PC-3 (cell line): ENCODE measurements at regions not wholly inside any gene's neighbourhood (a gene's known extent, or its start where the extent isn't known, plus 50 kb on each side); places are given as distances from the start of the nearest gene placed in this dataset.

Experiments used
- ATAC-seq: fragments of 200-7000 bp; cut with Tn5 transposase; 2 replicates; pipeline ENCODE4 v1.9.1; 2020; ENCODE audit warnings: mild to moderate bottlenecking, moderate library complexity
- BruUV-seq: library from RNA; stranded (reverse); fragments of 400-500 nt; replicated peaks from 2 replicates; lab custom pipeline; 2021; lab: Mats Ljungman, UMichigan
- CTCF ChIA-PET: fragments of 300-600 bp; sonication (Branson Sonifier 250); formaldehyde crosslinking; loops from one replicate; lab custom pipeline; 2022; ENCODE audit warnings: antibody characterized with exemption; lab: Charles Lee
- POLR2A ChIA-PET: fragments of 300-600 bp; sonication (Branson Sonifier 250); formaldehyde crosslinking; loops from one replicate; lab custom pipeline; 2022; ENCODE audit warnings: antibody characterized with exemption; ENCODE audit not compliant: unreplicated experiment; lab: Charles Lee
- DNase-seq: peaks from one replicate; pipeline ENCODE4 v3.0.0-alpha.2; 2015
- H2AFZ ChIP-seq: fragments of 300-600 bp; sonication (generic); 2 replicates; pipeline ENCODE4 v1.6.0; 2016; ENCODE audit warnings: antibody characterized with exemption, low read length
- H3F3A ChIP-seq: fragments of 300-600 bp; sonication (generic); one replicate; pipeline ENCODE4 v1.6.0; 2017; ENCODE audit warnings: antibody characterized with exemption, low read length, control low read depth, mild to moderate bottlenecking; ENCODE audit not compliant: unreplicated experiment
- H3K27ac ChIP-seq: fragments of 300-600 bp; sonication (generic); 2 replicates; pipeline ENCODE4 v1.5.1; 2016; ENCODE audit warnings: mild to moderate bottlenecking, low read length
- H3K27me3 ChIP-seq: fragments of 300-600 bp; sonication (generic); 2 replicates; pipeline ENCODE4 v1.6.1; 2016; ENCODE audit warnings: low read length, mixed read lengths
- H3K36me3 ChIP-seq: fragments of 300-600 bp; sonication (generic); 2 replicates; pipeline ENCODE4 v1.6.1; 2016; ENCODE audit warnings: low read depth, mixed run types, low read length, mixed read lengths
- H3K4me1 ChIP-seq: fragments of 300-600 bp; sonication (generic); 2 replicates; pipeline ENCODE4 v1.5.1; 2016; ENCODE audit warnings: low read length; ENCODE audit not compliant: insufficient read depth
- H3K4me2 ChIP-seq: fragments of 300-600 bp; sonication (generic); 2 replicates; pipeline ENCODE4 v1.6.0; 2016; ENCODE audit warnings: low read length
- H3K4me3 ChIP-seq: fragments of 300-600 bp; sonication (generic); 2 replicates; pipeline ENCODE4 v1.5.1; 2016; ENCODE audit warnings: mild to moderate bottlenecking, low read length, mixed read lengths
- H3K79me2 ChIP-seq: fragments of 300-600 bp; sonication (generic); 2 replicates; pipeline ENCODE4 v1.6.1; 2017; ENCODE audit warnings: low read length, mixed read lengths
- H3K9ac ChIP-seq: fragments of 300-600 bp; sonication (generic); 2 replicates; pipeline ENCODE4 v1.6.0; 2016; ENCODE audit warnings: mild to moderate bottlenecking, low read length
- H3K9me2 ChIP-seq: fragments of 300-600 bp; sonication (generic); replicated peaks from 2 replicates; pipeline ENCODE4 v1.6.1; 2016; ENCODE audit warnings: mixed run types, low read length, mixed read lengths
- H3K9me3 ChIP-seq: fragments of 300-600 bp; sonication (generic); 2 replicates; pipeline ENCODE4 v1.6.1; 2016; ENCODE audit warnings: low read length, mixed read lengths
- H4K20me1 ChIP-seq: fragments of 300-600 bp; sonication (generic); 2 replicates; pipeline ENCODE4 v1.6.1; 2016; ENCODE audit warnings: low read length, mixed read lengths
- CTCF ChIP-seq: fragments of 300-600 bp; sonication (generic); conservative IDR thresholded peaks from 2 replicates; pipeline ENCODE4 v1.5.1; 2017; ENCODE audit warnings: antibody characterized with exemption, low read depth, mild to moderate bottlenecking, low read length
- EZH2 ChIP-seq: fragments of 300-600 bp; sonication (generic); IDR thresholded peaks from one replicate; pipeline ENCODE4 v1.6.1; 2017; ENCODE audit warnings: antibody characterized with exemption, mild to moderate bottlenecking, low read length; ENCODE audit not compliant: unreplicated experiment
- EZH2phosphoT487 ChIP-seq: fragments of 300-600 bp; sonication (generic); IDR thresholded peaks from 2 replicates; pipeline ENCODE4 v1.6.1; 2018; ENCODE audit warnings: mild to moderate bottlenecking, antibody characterized with exemption, low read length, borderline replicate concordance
- intact Hi-C: fragments of 100-400 bp; cut with micrococcal nuclease; formaldehyde crosslinking; loops from 2 replicates; pipeline ENCODE4 v1.9.0; 2023

GRCh38 chr7:8991159-8991558 is 557.8 kb downstream of the NXPH1 start:
- Histone ChIP-seq H2AFZ (no peak overlapping the region), H3K9ac (no peak overlapping the region), H3K9me2 (no peaks in the 10 kb centered on the region), H3K4me2 (no peak overlapping the region), H3K9me3 (0 out of 2 replicates have a peak, but pooled peaks cover 7% of the 10 kb centered on the region), H3K4me1 (no peaks in the 10 kb centered on the region), H4K20me1 (no peaks in the 10 kb centered on the region), H3K4me3 (no peak overlapping the region), H3K79me2 (no peaks in the 10 kb centered on the region), H3K36me3 (no peaks in the 10 kb centered on the region), H3K27me3 (no peaks in the 10 kb centered on the region), H3F3A (no peaks in the 10 kb centered on the region), H3K27ac (no peak overlapping the region)
- BruUV-seq = no TSS peak
- DNase-seq = no peak
- CTCF ChIA-PET = no interaction called here
- ATAC-seq = no peak
- no peak for TF ChIP-seq CTCF
- POLR2A ChIA-PET = no interaction called here
- intact Hi-C loops = no loop called here

GRCh38 chr7:8998762-8999161 is 565.4 kb downstream of the NXPH1 start:
- Histone ChIP-seq H3K79me2 (no peaks in the 10 kb centered on the region), H3K27me3 (no peaks in the 10 kb centered on the region), H3K4me3 (no peak overlapping the region), H3F3A (no peaks in the 10 kb centered on the region), H3K27ac (no peak overlapping the region), H3K9me2 (no peaks in the 10 kb centered on the region), H3K9me3 (no peaks in the 10 kb centered on the region; the same call in 1 of the 2 replicates), H3K4me1 (no peaks in the 10 kb centered on the region), H4K20me1 (no peaks in the 10 kb centered on the region), H3K36me3 (no peaks in the 10 kb centered on the region), H2AFZ (no peak overlapping the region), H3K4me2 (no peak overlapping the region), H3K9ac (no peak overlapping the region)
- ChIA-PET POLR2A (no interaction called here), CTCF (no interaction called here)
- TF ChIP-seq CTCF = no peak
- TF ChIP-seq EZH2phosphoT487 = no peak
- TF ChIP-seq EZH2 = no peak
- DNase-seq (no peak), ATAC-seq (no peak)
- intact Hi-C loops = no loop called here
- no TSS peak for BruUV-seq

- Histone ChIP-seq H2AFZ (no peak overlapping the region), H3K4me3 (no peak overlapping the region), H3K9me3 (no peaks in the 10 kb centered on the region), H3K9ac (no peak overlapping the region), H3K79me2 (no peaks in the 10 kb centered on the region), H3K36me3 (no peaks in the 10 kb centered on the region), H3K27ac (no peak overlapping the region), H3K27me3 (no peaks in the 10 kb centered on the region), H4K20me1 (no peaks in the 10 kb centered on the region), H3K4me1 (no peaks in the 10 kb centered on the region), H3F3A (no peaks in the 10 kb centered on the region), H3K4me2 (no peak overlapping the region), H3K9me2 (no peaks in the 10 kb centered on the region)
- POLR2A ChIA-PET = no interaction called here
- ATAC-seq (no peak), DNase-seq (no peak)
- CTCF ChIA-PET = no interaction called here
- TF ChIP-seq EZH2phosphoT487 (no peak), CTCF (no peak), EZH2 (no peak)
- intact Hi-C loops = no loop called here
- no TSS peak for BruUV-seq
Observed at GRCh38 chr7:9013940-9014339, 580.5 kb downstream of the NXPH1 start.
